Hepatocyte (in vitro differentiated cells): ENCODE measurements at regions not wholly inside any gene's neighbourhood (a gene's known extent, or its start where the extent isn't known, plus 50 kb on each side); places are given as distances from the start of the nearest gene placed in this dataset.

Experiments used
- EZH2 ChIP-seq: fragments of 200-600 bp; sonication (generic); IDR thresholded peaks from 2 replicates; pipeline ENCODE4 v1.6.1; 2016; ENCODE audit warnings: antibody characterized with exemption, mild to moderate bottlenecking, borderline replicate concordance
- EZH2phosphoT487 ChIP-seq: fragments of 200-600 bp; sonication (generic); IDR thresholded peaks from one replicate; pipeline ENCODE4 v1.6.1; 2018; ENCODE audit warnings: antibody characterized with exemption, mild to moderate bottlenecking, low read depth, moderate library complexity; ENCODE audit not compliant: unreplicated experiment, severe bottlenecking
- TF ChIP-seq, protein P1 (sequence below): fragments of 200-600 bp; sonication (generic); IDR thresholded peaks from 2 replicates; pipeline ENCODE4 v1.5.1; 2016; ENCODE audit warnings: antibody characterized with exemption, mild to moderate bottlenecking; ENCODE audit not compliant: poor library complexity

DNA sequence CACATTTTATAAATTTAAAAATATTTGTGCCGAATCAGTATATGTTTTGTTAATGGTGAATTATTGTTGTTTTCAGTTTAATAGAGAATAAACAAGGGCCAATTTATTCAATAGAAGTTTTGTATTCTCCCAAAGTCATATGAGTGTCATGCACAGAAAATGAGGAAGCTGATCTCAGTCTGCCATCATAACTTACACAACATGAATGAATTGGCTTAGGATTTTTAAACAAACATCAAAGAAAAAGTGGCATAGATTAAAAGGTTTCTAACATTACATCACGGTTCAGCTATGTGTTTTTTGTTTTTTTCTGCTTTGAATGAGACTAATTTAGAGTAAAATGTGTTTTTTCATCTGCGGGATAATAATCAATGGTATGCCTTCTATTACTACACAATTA is 123.4 kb upstream of the CTNNA2 start:
- TF ChIP-seq EZH2, result no peak
- TF ChIP-seq, protein P1, sequence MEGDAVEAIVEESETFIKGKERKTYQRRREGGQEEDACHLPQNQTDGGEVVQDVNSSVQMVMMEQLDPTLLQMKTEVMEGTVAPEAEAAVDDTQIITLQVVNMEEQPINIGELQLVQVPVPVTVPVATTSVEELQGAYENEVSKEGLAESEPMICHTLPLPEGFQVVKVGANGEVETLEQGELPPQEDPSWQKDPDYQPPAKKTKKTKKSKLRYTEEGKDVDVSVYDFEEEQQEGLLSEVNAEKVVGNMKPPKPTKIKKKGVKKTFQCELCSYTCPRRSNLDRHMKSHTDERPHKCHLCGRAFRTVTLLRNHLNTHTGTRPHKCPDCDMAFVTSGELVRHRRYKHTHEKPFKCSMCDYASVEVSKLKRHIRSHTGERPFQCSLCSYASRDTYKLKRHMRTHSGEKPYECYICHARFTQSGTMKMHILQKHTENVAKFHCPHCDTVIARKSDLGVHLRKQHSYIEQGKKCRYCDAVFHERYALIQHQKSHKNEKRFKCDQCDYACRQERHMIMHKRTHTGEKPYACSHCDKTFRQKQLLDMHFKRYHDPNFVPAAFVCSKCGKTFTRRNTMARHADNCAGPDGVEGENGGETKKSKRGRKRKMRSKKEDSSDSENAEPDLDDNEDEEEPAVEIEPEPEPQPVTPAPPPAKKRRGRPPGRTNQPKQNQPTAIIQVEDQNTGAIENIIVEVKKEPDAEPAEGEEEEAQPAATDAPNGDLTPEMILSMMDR, result no peak
- TF ChIP-seq EZH2phosphoT487, result no peak
